Keratinocyte (primary cell): ENCODE measurements at regions not wholly inside any gene's neighbourhood (a gene's known extent, or its start where the extent isn't known, plus 50 kb on each side); places are given as distances from the start of the nearest gene placed in this dataset.

Source experiments
- DNase-seq: peaks from one replicate; pipeline ENCODE4 v3.0.0-alpha.2; 2011; ENCODE audit warnings: low read depth, missing footprints, low spot score
- FAIRE-seq: peaks from 2 replicates; lab custom pipeline; 2011; peaks lifted over from hg19 to GRCh38; lab: Jason Lieb, UNC
- H2AFZ ChIP-seq: 2 replicates; pipeline ENCODE4 v1.6.0; 2012; ENCODE audit warnings: low read length, control low read depth, inconsistent platforms; ENCODE audit not compliant: control insufficient read depth
- H3K27ac ChIP-seq: 2 replicates; pipeline ENCODE4 v1.5.1; 2011; ENCODE audit warnings: low read length; ENCODE audit not compliant: control insufficient read depth, insufficient read depth
- H3K27me3 ChIP-seq: 3 replicates; pipeline ENCODE4 v1.6.0; 2011; ENCODE audit warnings: low read length; ENCODE audit not compliant: control insufficient read depth, insufficient read depth; ENCODE audit errors: extremely low read depth
- H3K36me3 ChIP-seq, 2 experiments: 2 replicates in 1 of 2; 3 replicates in 1 of 2; pipeline ENCODE4 v1.5.1; 2011; ENCODE audit warnings: low read length in 2 of 2, mild to moderate bottlenecking in 1 of 2; ENCODE audit not compliant: control insufficient read depth in 2 of 2, insufficient read depth in 2 of 2; ENCODE audit errors: extremely low read depth in 1 of 2
- H3K4me1 ChIP-seq: 3 replicates; pipeline ENCODE4 v1.5.1; 2011; ENCODE audit warnings: low read length; ENCODE audit not compliant: control insufficient read depth, insufficient read depth; ENCODE audit errors: extremely low read depth
- H3K4me2 ChIP-seq: 3 replicates; pipeline ENCODE4 v1.6.0; 2011; ENCODE audit warnings: low read depth, low read length; ENCODE audit not compliant: control insufficient read depth, insufficient read depth; ENCODE audit errors: extremely low read depth
- H3K4me3 ChIP-seq, 3 experiments: fragments of 200-600 bp in 1 of 3; sonication (generic) in 1 of 3; 2 replicates in 2 of 3; 3 replicates in 1 of 3; pipeline ENCODE4 v1.5.1; 2011 to 2016; ENCODE audit warnings: low read length in 3 of 3, mild to moderate bottlenecking in 3 of 3, control low read depth in 2 of 3, inconsistent platforms in 1 of 3, low read depth in 1 of 3, mixed read lengths in 1 of 3, mixed run types in 1 of 3, moderate library complexity in 1 of 3; ENCODE audit not compliant: control insufficient read depth in 2 of 3, insufficient read depth in 2 of 3; ENCODE audit errors: extremely low read depth in 1 of 3
- H3K79me2 ChIP-seq: 2 replicates; pipeline ENCODE4 v1.6.0; 2012; ENCODE audit warnings: low read length; ENCODE audit not compliant: control insufficient read depth, insufficient read depth
- H3K9ac ChIP-seq: 3 replicates; pipeline ENCODE4 v1.6.0; 2011; ENCODE audit warnings: low read length; ENCODE audit not compliant: control insufficient read depth, insufficient read depth; ENCODE audit errors: extremely low read depth
- H3K9me1 ChIP-seq: 3 replicates; pipeline ENCODE4 v1.6.0; 2011; ENCODE audit warnings: low read length; ENCODE audit not compliant: control insufficient read depth, insufficient read depth; ENCODE audit errors: extremely low read depth
- H3K9me3 ChIP-seq: 2 replicates; pipeline ENCODE4 v1.5.1; 2012; ENCODE audit warnings: low read depth, low read length; ENCODE audit not compliant: control insufficient read depth
- H4K20me1 ChIP-seq: 3 replicates; pipeline ENCODE4 v1.6.0; 2011; ENCODE audit warnings: low read length; ENCODE audit not compliant: control insufficient read depth, insufficient read depth; ENCODE audit errors: extremely low read depth
- CTCF ChIP-seq, 3 experiments: IDR thresholded peaks in 1 of 3; conservative IDR thresholded peaks in 1 of 3; optimal IDR thresholded peaks in 1 of 3; 2 replicates in 2 of 3; 3 replicates in 1 of 3; pipeline versions ENCODE3 to v1.5.1; 2011; ENCODE audit warnings: low read length in 3 of 3, mild to moderate bottlenecking in 3 of 3, moderate library complexity in 2 of 3, control low read depth in 1 of 3, inconsistent platforms in 1 of 3; ENCODE audit not compliant: insufficient read depth in 2 of 3; ENCODE audit errors: extremely low read depth in 1 of 3
- EZH2 ChIP-seq: IDR thresholded peaks from one replicate; pipeline ENCODE4 v1.6.1; 2012; ENCODE audit warnings: inconsistent platforms, mild to moderate bottlenecking, low read length, moderate library complexity
- dilution Hi-C: fragments of 300-500 bp; cut with MboI; formaldehyde crosslinking; loops from one replicate; pipeline ENCODE4 v1.7.0; 2020; ENCODE audit warnings: low sequenced_read_pairs; ENCODE audit not compliant: extremely low pct_ligation_motif_present

GRCh38 chr11:110837603-110838002 lies 125.4 kb upstream of the ARHGAP20 start:
- no peak overlapping the region for H3K4me3 ChIP-seq
- dilution Hi-C loops: no loop called here
- H3K4me2 ChIP-seq: no peak overlapping the region
- no peak overlapping the region for H3K9ac ChIP-seq
- no peaks in the 10 kb centered on the region for H3K27me3 ChIP-seq
- H3K79me2 ChIP-seq: no peaks in the 10 kb centered on the region
- FAIRE-seq (no peak), DNase-seq (no peak)
- no peaks in the 10 kb centered on the region for H3K9me1 ChIP-seq
- H3K9me3 ChIP-seq: no peaks in the 10 kb centered on the region
- TF ChIP-seq EZH2: no peak
- H3K27ac ChIP-seq: no peak overlapping the region
- no peaks in the 10 kb centered on the region for H3K36me3 ChIP-seq
- H3K4me1 ChIP-seq: peaks cover 10% of the 10 kb centered on the region
- no peak overlapping the region for H2AFZ ChIP-seq
- no peaks in the 10 kb centered on the region for H4K20me1 ChIP-seq

- no peak for DNase-seq
- dilution Hi-C loops: no loop called here
Observed at GRCh38 chr11:110835106-110835505, 122.9 kb upstream of the ARHGAP20 start.

More at GRCh38 chr11:110835106-110835505, 122.9 kb upstream of the ARHGAP20 start:
- Histone ChIP-seq H3K36me3 (no peaks in the 10 kb centered on the region), H3K27me3 (no peaks in the 10 kb centered on the region), H3K4me3 (no peak overlapping the region), H3K9me1 (no peaks in the 10 kb centered on the region), H2AFZ (no peak overlapping the region), H4K20me1 (no peaks in the 10 kb centered on the region), H3K9me3 (no peaks in the 10 kb centered on the region), H3K4me1 (peaks cover 33% of the 10 kb centered on the region), H3K4me2 (no peak overlapping the region), H3K79me2 (no peaks in the 10 kb centered on the region), H3K27ac (no peak overlapping the region), H3K9ac (no peak overlapping the region)
- TF ChIP-seq CTCF (optimal IDR thresholded peaks at IDR 0.05 in 1 of 3, IDR thresholded peaks at IDR 0.05 in 1 of 3, conservative IDR thresholded peaks at IDR 0.05 in 1 of 3; ENCODE audit: extremely low read depth in 1 of 3, insufficient read depth in 2 of 3, low read length in 3 of 3) (no peak), EZH2 (no peak)
- no peak for FAIRE-seq
